Fibroblast of mammary gland (primary cell): ENCODE measurements at regions not wholly inside any gene's neighbourhood (a gene's known extent, or its start where the extent isn't known, plus 50 kb on each side); places are given as distances from the start of the nearest gene placed in this dataset.

Experiments
- DNase-seq: peaks from one replicate; pipeline ENCODE4 v3.0.0-alpha.2; 2010; ENCODE audit warnings: low read depth
- H3K4me3 ChIP-seq: 2 replicates; pipeline ENCODE4 v1.5.1; 2011; ENCODE audit warnings: low read depth, mild to moderate bottlenecking, low read length, moderate library complexity; ENCODE audit not compliant: control insufficient read depth
- TF ChIP-seq, protein P1 (sequence below): conservative IDR thresholded peaks from 2 replicates; pipeline ENCODE4 v1.5.1; 2011; ENCODE audit warnings: low read depth, low read length, inconsistent platforms; ENCODE audit not compliant: control insufficient read depth, insufficient read depth

DNA sequence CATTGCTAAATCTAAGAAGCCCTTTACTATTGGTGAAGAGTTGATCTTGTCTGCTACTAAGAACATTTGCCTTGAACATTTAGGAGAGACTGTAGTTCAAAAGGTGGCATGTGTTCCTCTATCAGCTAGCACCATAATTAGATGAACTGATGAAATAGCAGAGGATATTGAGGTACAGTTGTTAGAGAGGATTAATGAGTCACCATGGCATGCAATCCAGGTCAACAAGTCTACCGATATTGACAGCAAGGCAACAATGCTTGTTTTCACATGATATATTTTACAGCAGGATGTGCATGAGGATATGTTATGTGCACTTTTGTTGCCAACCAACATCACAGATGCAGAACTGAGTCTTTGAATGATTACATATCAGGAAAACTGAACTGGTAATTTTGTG lies 134.3 kb upstream of the CDH9 start:
- H3K4me3 ChIP-seq = no peak overlapping the region
- TF ChIP-seq, protein P1, sequence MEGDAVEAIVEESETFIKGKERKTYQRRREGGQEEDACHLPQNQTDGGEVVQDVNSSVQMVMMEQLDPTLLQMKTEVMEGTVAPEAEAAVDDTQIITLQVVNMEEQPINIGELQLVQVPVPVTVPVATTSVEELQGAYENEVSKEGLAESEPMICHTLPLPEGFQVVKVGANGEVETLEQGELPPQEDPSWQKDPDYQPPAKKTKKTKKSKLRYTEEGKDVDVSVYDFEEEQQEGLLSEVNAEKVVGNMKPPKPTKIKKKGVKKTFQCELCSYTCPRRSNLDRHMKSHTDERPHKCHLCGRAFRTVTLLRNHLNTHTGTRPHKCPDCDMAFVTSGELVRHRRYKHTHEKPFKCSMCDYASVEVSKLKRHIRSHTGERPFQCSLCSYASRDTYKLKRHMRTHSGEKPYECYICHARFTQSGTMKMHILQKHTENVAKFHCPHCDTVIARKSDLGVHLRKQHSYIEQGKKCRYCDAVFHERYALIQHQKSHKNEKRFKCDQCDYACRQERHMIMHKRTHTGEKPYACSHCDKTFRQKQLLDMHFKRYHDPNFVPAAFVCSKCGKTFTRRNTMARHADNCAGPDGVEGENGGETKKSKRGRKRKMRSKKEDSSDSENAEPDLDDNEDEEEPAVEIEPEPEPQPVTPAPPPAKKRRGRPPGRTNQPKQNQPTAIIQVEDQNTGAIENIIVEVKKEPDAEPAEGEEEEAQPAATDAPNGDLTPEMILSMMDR = no peak
- no peak for DNase-seq

DNA sequence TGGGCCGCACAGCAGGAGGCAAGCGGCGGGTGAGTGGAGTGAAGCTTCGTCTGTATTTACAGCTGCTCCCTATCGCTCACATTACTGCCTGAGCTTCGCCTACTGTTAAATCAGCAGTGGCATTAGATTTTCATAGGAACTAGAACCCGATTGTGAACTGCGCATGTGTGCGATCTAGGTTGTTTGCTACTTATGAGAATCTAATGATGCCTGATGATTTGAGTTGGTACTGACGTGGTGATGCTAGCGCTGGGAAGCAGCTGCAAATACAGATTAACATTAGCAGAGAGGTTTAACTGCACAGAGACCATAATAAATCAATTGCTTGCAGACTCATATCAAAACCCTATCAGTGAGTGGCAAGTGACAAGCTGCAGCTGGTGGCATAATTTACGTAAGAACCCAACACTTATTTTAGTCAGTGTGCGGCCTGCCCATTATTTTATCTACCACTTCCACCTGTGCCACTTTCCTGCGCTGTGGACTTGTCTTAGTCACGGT lies 133.4 kb upstream of the CDH9 start:
- TF ChIP-seq, protein P1 = no peak
- DNase-seq = no peak
- no peak overlapping the region for H3K4me3 ChIP-seq

DNA sequence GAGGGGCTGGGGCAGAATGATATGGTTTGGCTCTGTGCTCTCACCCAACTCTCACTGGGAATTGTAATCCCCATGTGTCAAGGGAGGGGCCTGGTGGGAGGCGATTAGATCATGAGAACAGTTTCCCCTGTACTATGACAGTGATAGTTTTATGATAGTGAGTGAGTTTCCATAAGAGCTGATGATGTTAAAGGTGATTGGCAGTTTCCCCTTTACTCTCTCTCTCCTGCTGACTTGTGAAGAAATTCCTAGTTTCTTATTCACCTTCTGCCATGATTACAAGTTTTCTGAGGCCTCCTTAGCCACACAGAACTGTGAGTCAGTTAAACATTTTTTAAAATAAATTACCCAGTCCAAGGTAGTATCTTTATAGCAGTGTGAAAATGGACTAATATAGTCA lies 120.4 kb upstream of the CDH9 start:
- TF ChIP-seq, protein P1 = no peak

DNA sequence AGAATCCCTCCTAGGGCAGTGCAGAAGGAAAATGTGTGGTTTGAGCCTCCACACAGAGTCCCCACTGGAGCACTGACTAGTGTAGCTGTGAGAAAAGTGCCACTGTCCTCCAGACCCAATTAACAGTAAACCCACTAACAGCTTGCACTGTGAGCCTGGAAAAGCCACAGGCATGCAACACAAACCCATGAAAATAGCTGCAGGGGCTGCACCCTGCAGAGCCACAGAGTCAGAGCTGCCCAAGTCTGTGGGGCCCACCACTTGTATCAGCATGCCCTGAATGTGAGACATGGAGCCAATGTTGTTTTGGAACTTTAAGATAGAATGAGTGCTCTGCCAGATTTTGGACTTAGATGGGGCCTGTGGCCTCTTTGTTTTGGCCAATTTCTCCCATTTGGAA lies 119.8 kb upstream of the CDH9 start:
- DNase-seq = no peak
- H3K4me3 ChIP-seq = no peak overlapping the region
- TF ChIP-seq, protein P1 = no peak

More for the DNA sequence above, 120.4 kb upstream of the CDH9 start:
- no peak overlapping the region for H3K4me3 ChIP-seq
- peak; percentile 0 for DNase-seq

DNA sequence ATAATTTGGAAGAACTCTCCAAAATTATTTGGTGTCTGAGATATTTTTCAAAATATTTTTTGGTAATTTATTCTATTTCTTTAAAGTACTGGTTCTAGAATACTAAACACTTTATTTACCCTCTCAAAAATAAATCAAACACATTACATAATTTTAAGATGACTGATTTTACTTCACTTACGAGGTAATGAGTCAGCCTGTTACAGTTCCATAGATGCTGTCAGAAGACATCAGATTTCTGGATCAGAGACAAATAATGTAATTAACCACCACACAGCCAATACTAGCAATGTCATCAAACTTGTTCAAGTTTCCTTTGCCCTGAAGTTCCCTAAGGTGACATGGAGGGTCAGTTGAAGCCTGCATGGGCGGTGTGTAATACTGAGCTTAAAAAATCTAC lies 106.1 kb upstream of the CDH9 start:
- peak; percentile 7 for DNase-seq

DNA sequence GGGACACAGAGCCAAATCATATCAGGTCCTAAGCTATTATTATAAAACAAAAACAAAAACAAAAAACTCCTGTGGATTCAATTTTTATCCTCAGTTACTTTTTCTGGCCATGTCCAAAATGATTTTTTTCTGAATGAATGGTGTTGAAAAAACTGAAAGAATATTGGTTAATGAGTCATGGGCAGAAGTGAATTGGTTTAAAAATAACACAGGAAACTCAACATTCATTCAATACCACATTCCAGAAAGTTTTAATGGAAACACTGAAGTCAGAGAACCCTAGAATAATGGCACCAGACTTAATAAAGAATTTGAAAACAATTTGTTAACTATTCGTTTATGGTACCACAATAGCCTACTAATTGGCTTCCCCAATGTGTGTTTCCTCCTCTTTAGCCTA lies 102.4 kb upstream of the CDH9 start:
- DNase-seq = no peak
- TF ChIP-seq, protein P1 = no peak
- no peak overlapping the region for H3K4me3 ChIP-seq

More for the DNA sequence above, 106.1 kb upstream of the CDH9 start:
- no peak overlapping the region for H3K4me3 ChIP-seq
- TF ChIP-seq, protein P1 = no peak

DNA sequence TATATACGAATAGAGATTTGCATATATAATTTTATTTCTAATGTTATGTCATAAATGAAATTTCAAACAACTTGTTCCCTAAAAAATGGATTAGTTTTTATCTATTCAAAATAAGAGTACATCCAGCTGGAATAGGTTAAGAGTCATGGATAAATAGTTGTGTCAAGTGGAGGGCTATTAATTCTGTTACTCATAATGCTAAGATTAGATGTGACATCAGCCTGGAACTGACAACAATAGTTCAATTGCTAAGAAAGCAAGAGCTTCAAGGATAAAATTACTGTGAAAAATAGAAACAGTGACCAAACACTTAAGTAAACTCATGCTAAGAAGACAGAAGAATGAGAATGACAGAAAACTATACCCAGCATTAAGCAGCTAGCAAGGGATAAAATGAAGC lies 92.2 kb upstream of the CDH9 start:
- DNase-seq = peak; percentile 43
- no peak overlapping the region for H3K4me3 ChIP-seq
- TF ChIP-seq, protein P1 = no peak
